Activated B cell treated with CpG ODN at 0.5 μM for 24 hours (primary cell): ENCODE measurements at regions not wholly inside any gene's neighbourhood (a gene's known extent, or its start where the extent isn't known, plus 50 kb on each side); places are given as distances from the start of the nearest gene placed in this dataset.

Experiments
- ATAC-seq: fragments of 200-7000 bp; cut with Tn5 transposase; one replicate; pipeline ENCODE4 v1.10.0; 2021; ENCODE audit warnings: low read depth, mild to moderate bottlenecking, moderate library complexity
- CTCF ChIA-PET: fragments of 350-600 bp; sonication (Branson Sonifier 250); formaldehyde crosslinking; loops from one replicate; lab custom pipeline; 2021; ENCODE audit warnings: antibody characterized with exemption; lab: Charles Lee
- POLR2A ChIA-PET: fragments of 350-600 bp; sonication (Branson Sonifier 250); formaldehyde crosslinking; loops from one replicate; lab custom pipeline; 2021; ENCODE audit warnings: antibody characterized with exemption; lab: Charles Lee
- DNase-seq: peaks from one replicate; pipeline ENCODE4 v3.0.0; 2022
- H3K27ac Mint-ChIP-seq: one replicate; pipeline ENCODE4 v1.8.0; 2020; ENCODE audit warnings: mixed read lengths
- H3K27me3 Mint-ChIP-seq: one replicate; pipeline ENCODE4 v1.8.0; 2021; ENCODE audit warnings: mixed read lengths
- H3K36me3 Mint-ChIP-seq: one replicate; pipeline ENCODE4 v1.8.0; 2021; ENCODE audit warnings: low read depth, mixed read lengths
- H3K4me1 Mint-ChIP-seq: one replicate; pipeline ENCODE4 v1.8.0; 2021; ENCODE audit warnings: mixed read lengths
- H3K4me3 Mint-ChIP-seq: one replicate; pipeline ENCODE4 v1.8.0; 2020; ENCODE audit warnings: mild to moderate bottlenecking, mixed read lengths
- H3K9me3 Mint-ChIP-seq: one replicate; pipeline ENCODE4 v1.8.0; 2020; ENCODE audit warnings: mixed read lengths
- intact Hi-C: fragments of 100-400 bp; cut with micrococcal nuclease; formaldehyde crosslinking; loops from one replicate; pipeline ENCODE4 v1.15.1; 2024
- TF ChIP-seq, protein P1 (sequence below): fragments of 200-600 bp; IDR thresholded peaks from one replicate; pipeline ENCODE4 v1.8.0; 2022; ENCODE audit warnings: antibody characterized with exemption, mild to moderate bottlenecking

DNA sequence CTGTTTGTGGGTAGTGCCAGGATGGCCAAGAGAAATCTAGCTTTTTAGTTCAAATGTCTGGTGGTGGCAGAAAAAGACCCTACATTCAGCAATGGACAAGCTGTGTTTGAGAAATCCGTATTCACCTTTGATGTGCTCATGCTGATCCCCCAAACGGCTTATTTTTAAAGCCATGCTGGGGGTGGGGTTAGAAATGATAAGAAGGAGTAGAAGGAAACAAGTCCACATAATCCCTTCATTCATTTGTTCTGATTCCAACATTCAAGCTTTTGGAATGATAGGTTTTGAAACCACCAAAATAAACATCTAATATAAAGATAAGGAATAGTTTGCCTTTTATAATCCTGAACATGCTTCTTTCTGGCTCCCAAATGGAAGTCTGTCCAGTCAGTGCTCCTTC is 92.0 kb upstream of the DKK2 start:
- intact Hi-C loops = no loop called here
- no peaks in the 10 kb centered on the region for H3K36me3 Mint-ChIP-seq
- no peaks in the 10 kb centered on the region for H3K9me3 Mint-ChIP-seq
- no peak for DNase-seq
- no peak overlapping the region for H3K4me3 Mint-ChIP-seq
- ChIA-PET CTCF (no interaction called here), POLR2A (no interaction called here)
- no peak overlapping the region for H3K27ac Mint-ChIP-seq
- H3K4me1 Mint-ChIP-seq = no peaks in the 10 kb centered on the region
- no peak for ATAC-seq
- TF ChIP-seq, protein P1, sequence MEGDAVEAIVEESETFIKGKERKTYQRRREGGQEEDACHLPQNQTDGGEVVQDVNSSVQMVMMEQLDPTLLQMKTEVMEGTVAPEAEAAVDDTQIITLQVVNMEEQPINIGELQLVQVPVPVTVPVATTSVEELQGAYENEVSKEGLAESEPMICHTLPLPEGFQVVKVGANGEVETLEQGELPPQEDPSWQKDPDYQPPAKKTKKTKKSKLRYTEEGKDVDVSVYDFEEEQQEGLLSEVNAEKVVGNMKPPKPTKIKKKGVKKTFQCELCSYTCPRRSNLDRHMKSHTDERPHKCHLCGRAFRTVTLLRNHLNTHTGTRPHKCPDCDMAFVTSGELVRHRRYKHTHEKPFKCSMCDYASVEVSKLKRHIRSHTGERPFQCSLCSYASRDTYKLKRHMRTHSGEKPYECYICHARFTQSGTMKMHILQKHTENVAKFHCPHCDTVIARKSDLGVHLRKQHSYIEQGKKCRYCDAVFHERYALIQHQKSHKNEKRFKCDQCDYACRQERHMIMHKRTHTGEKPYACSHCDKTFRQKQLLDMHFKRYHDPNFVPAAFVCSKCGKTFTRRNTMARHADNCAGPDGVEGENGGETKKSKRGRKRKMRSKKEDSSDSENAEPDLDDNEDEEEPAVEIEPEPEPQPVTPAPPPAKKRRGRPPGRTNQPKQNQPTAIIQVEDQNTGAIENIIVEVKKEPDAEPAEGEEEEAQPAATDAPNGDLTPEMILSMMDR = no peak
- peaks cover 1% of the 10 kb centered on the region for H3K27me3 Mint-ChIP-seq

DNA sequence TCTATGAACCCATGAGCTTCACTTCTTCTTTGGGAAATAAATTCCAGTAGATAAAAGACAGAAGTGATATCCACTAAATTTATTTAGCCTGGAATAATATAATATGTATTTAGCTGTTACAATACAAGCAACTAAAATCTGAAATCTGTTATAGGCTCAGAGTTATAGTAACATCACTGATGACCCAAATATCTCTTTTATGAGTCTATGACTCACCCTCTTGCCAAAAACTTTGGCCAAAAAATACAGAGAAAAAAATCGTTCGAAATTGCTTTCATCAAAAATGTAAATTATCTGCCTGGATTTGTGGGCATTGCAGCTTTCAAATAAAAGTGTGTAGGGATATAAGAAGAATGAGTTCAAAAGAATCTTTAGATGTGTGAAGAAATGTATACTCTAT is 89.4 kb upstream of the DKK2 start:
- no peaks in the 10 kb centered on the region for H3K4me1 Mint-ChIP-seq
- H3K9me3 Mint-ChIP-seq = no peaks in the 10 kb centered on the region
- ATAC-seq = no peak
- TF ChIP-seq, protein P1 = no peak
- CTCF ChIA-PET = no interaction called here
- no peak for DNase-seq
- no peak overlapping the region for H3K4me3 Mint-ChIP-seq
- POLR2A ChIA-PET = no interaction called here
- no peaks in the 10 kb centered on the region for H3K36me3 Mint-ChIP-seq
- H3K27me3 Mint-ChIP-seq = peaks cover 1% of the 10 kb centered on the region
- no peak overlapping the region for H3K27ac Mint-ChIP-seq
- intact Hi-C loops = no loop called here

DNA sequence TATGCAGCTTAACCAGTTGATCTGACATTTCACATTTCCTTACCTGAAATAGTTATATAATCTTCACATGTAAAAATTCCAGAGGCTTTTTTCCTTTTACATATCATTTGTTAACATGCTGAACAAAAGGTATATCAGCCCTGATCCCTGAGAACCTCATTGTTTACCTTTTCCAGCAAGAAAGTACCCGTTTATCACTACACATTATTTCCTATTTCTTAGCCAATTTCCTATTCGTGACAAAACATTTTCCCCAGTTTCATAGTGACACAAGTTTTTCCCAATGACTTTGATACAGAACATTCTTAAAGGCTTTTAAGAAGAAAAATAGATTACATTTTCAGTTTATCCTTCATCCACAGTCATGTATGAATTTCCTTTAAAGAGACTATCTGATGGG is 86.6 kb upstream of the DKK2 start:
- Mint-ChIP-seq H3K27ac (no peak overlapping the region), H3K4me1 (no peaks in the 10 kb centered on the region), H3K4me3 (no peak overlapping the region), H3K9me3 (no peaks in the 10 kb centered on the region), H3K27me3 (no peaks in the 10 kb centered on the region), H3K36me3 (no peaks in the 10 kb centered on the region)
- TF ChIP-seq, protein P1 = no peak
- ATAC-seq = no peak
- CTCF ChIA-PET = no interaction called here
- no peak for DNase-seq
- intact Hi-C loops = no loop called here
- POLR2A ChIA-PET = no interaction called here

DNA sequence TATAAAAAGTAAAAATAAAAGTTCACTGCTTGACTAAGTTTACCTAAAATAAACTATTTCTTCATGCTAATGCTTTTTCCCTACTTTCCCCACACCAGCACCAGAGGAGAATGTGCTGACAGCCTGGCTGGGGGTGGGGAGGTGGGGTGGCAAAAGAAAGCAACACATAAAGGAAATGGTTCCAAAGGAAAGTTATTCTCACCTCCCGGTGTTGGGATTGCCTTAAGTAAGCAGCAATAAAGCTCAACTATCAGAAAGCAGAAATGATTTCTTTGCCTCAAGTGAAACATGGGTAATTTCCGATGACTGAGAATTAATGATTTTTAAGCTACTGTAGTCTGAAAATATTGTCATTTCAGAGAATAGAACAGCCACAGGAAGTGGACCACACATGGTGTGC is 84.5 kb upstream of the DKK2 start:
- POLR2A ChIA-PET = no interaction called here

GRCh38 chr4:107117726-107118125 is 81.6 kb upstream of the DKK2 start:
- H3K4me3 Mint-ChIP-seq = no peak overlapping the region
- no peaks in the 10 kb centered on the region for H3K27me3 Mint-ChIP-seq
- TF ChIP-seq, protein P1 = no peak
- no peaks in the 10 kb centered on the region for H3K36me3 Mint-ChIP-seq
- intact Hi-C loops = no loop called here
- ChIA-PET POLR2A (no interaction called here), CTCF (no interaction called here)
- ATAC-seq = no peak
- H3K4me1 Mint-ChIP-seq = no peaks in the 10 kb centered on the region
- no peak for DNase-seq
- no peak overlapping the region for H3K27ac Mint-ChIP-seq
- peaks cover 1% of the 10 kb centered on the region for H3K9me3 Mint-ChIP-seq

More for the DNA sequence above, 84.5 kb upstream of the DKK2 start:
- H3K36me3 Mint-ChIP-seq = no peaks in the 10 kb centered on the region
- TF ChIP-seq, protein P1 = no peak
- no peaks in the 10 kb centered on the region for H3K4me1 Mint-ChIP-seq
- CTCF ChIA-PET = no interaction called here
- intact Hi-C loops = no loop called here
- H3K27me3 Mint-ChIP-seq = no peaks in the 10 kb centered on the region
- H3K4me3 Mint-ChIP-seq = no peak overlapping the region
- no peak for ATAC-seq
- H3K27ac Mint-ChIP-seq = no peak overlapping the region
- H3K9me3 Mint-ChIP-seq = no peaks in the 10 kb centered on the region
- DNase-seq = no peak
